ENCODE measurements at regions not wholly inside any gene's neighbourhood (a gene's known extent, or its start where the extent isn't known, plus 50 kb on each side); places are given as distances from the start of the nearest gene placed in this dataset.

DNA sequence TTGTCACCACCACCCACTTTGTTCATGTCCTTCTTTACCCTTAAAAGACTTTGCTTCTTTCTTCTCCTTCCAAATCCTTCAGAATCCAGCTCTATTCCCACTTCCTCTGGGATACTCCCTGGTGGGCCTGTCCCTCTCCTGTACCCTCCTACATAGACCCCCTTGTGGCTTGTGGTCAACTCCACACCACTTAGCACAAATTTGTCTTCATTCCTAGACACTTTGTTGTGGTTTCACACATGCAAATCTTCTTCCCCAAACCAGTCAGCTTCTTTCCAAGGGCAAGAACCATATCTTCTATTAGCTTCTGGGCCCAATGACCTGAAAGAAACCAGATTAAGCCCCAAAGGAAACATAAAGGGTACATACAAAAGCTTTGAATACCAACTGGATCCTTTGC lies 342.4 kb downstream of the TNS1 start:
- in situ Hi-C loops (cut with MboI), result no loop called here
- CTCF ChIA-PET, result interaction anchor here (4.6 kb wide), 1 partner anchor 9 kb away, joined by 19 read pairs; no protein-coding TSS in a partner anchor

More for the DNA sequence above, 342.4 kb downstream of the TNS1 start:
- Histone ChIP-seq H3K27ac (ENCODE audit: control insufficient read depth, insufficient read depth) (no peak overlapping the region), H3K36me3 (ENCODE audit: control insufficient read depth in 2 of 2, insufficient read depth in 2 of 2, low read length in 1 of 2) (no peaks in the 10 kb centered on the region), H3K4me2 (ENCODE audit: control insufficient read depth, insufficient read depth) (no peak overlapping the region), H3K4me3 (no peak overlapping the region), H3K9ac (ENCODE audit: control insufficient read depth, insufficient read depth, low read length) (no peak overlapping the region), H3K27me3 (replicated peaks in 1 of 2; ENCODE audit: control insufficient read depth in 2 of 2, insufficient read depth in 2 of 2, low read length in 1 of 2) (peaks cover 5% of the 10 kb centered on the region in 2 experiments; a peak in 3 of 4 replicates), H3K4me1 (ENCODE audit: control insufficient read depth, insufficient read depth, low read length) (no peaks in the 10 kb centered on the region), H3K9me3 (replicated peaks; ENCODE audit: control insufficient read depth, insufficient read depth, low read length) (no peaks in the 10 kb centered on the region), H2AFZ (ENCODE audit: control insufficient read depth, low read depth, low read length) (no peak overlapping the region), H3K79me2 (ENCODE audit: control insufficient read depth, insufficient read depth, low read length) (no peaks in the 10 kb centered on the region), H4K20me1 (ENCODE audit: control insufficient read depth, insufficient read depth) (no peaks in the 10 kb centered on the region)
- ChIA-PET RAD21 (ENCODE audit: unreplicated experiment) (no interaction called here), POLR2A (no interaction called here), SMC1A (ENCODE audit: uncharacterized antibody, unreplicated experiment) (interaction anchor here (0.9 to 1.1 kb wide), 2 partner anchors 9 to 10 kb away, joined by 3 to 4 read pairs; no protein-coding TSS in a partner anchor)
- FAIRE-seq, result no peak
- TF ChIP-seq IKZF2 (IDR thresholded peaks at IDR 0.05) (peak; percentile 52 to 53; a peak in 2 of 4 replicates), MTA2 (IDR thresholded peaks at IDR 0.05; ENCODE audit: low read depth) (peak; percentile 43; the same call in 1 of the 2 replicates), TCF7 (IDR thresholded peaks at IDR 0.05; ENCODE audit: borderline replicate concordance) (peak; percentile 94), KLF5 (IDR thresholded peaks at IDR 0.05; ENCODE audit: partially characterized antibody) (no peak), NFIC (IDR thresholded peaks at IDR 0.05; ENCODE audit: low read depth, low read length) (peak; percentile 39; the same call in 1 of the 2 replicates), IKZF1 (conservative IDR thresholded peaks at IDR 0.05) (peak; percentile 65), SUZ12 (IDR thresholded peaks at IDR 0.05; ENCODE audit: unreplicated experiment) (no peak), SUPT20H (IDR thresholded peaks at IDR 0.05; ENCODE audit: borderline replicate concordance, control insufficient read depth, low read depth, low read length) (no peak), HDGF (IDR thresholded peaks at IDR 0.05) (no peak), CBFB (IDR thresholded peaks at IDR 0.05; ENCODE audit: low read depth) (peak; percentile 57; the same call in 1 of the 2 replicates), RUNX3 (IDR thresholded peaks at IDR 0.05; ENCODE audit: low read length) (peak; percentile 97), POU2F2 (IDR thresholded peaks at IDR 0.05; ENCODE audit: borderline replicate concordance, low read depth, low read length) (peak; percentile 87; the same call in 2 of the 3 replicates), BACH1 (IDR thresholded peaks at IDR 0.05; ENCODE audit: borderline replicate concordance) (no peak)
- TF ChIP-seq, protein P1, sequence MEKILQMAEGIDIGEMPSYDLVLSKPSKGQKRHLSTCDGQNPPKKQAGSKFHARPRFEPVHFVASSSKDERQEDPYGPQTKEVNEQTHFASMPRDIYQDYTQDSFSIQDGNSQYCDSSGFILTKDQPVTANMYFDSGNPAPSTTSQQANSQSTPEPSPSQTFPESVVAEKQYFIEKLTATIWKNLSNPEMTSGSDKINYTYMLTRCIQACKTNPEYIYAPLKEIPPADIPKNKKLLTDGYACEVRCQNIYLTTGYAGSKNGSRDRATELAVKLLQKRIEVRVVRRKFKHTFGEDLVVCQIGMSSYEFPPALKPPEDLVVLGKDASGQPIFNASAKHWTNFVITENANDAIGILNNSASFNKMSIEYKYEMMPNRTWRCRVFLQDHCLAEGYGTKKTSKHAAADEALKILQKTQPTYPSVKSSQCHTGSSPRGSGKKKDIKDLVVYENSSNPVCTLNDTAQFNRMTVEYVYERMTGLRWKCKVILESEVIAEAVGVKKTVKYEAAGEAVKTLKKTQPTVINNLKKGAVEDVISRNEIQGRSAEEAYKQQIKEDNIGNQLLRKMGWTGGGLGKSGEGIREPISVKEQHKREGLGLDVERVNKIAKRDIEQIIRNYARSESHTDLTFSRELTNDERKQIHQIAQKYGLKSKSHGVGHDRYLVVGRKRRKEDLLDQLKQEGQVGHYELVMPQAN (conservative IDR thresholded peaks at IDR 0.05), result no peak
- TF ChIP-seq, protein P2, sequence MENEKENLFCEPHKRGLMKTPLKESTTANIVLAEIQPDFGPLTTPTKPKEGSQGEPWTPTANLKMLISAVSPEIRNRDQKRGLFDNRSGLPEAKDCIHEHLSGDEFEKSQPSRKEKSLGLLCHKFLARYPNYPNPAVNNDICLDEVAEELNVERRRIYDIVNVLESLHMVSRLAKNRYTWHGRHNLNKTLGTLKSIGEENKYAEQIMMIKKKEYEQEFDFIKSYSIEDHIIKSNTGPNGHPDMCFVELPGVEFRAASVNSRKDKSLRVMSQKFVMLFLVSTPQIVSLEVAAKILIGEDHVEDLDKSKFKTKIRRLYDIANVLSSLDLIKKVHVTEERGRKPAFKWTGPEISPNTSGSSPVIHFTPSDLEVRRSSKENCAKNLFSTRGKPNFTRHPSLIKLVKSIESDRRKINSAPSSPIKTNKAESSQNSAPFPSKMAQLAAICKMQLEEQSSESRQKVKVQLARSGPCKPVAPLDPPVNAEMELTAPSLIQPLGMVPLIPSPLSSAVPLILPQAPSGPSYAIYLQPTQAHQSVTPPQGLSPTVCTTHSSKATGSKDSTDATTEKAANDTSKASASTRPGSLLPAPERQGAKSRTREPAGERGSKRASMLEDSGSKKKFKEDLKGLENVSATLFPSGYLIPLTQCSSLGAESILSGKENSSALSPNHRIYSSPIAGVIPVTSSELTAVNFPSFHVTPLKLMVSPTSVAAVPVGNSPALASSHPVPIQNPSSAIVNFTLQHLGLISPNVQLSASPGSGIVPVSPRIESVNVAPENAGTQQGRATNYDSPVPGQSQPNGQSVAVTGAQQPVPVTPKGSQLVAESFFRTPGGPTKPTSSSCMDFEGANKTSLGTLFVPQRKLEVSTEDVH (IDR thresholded peaks at IDR 0.05; ENCODE audit: low read depth, partially characterized antibody), result no peak
- TF ChIP-seq, protein P3, sequence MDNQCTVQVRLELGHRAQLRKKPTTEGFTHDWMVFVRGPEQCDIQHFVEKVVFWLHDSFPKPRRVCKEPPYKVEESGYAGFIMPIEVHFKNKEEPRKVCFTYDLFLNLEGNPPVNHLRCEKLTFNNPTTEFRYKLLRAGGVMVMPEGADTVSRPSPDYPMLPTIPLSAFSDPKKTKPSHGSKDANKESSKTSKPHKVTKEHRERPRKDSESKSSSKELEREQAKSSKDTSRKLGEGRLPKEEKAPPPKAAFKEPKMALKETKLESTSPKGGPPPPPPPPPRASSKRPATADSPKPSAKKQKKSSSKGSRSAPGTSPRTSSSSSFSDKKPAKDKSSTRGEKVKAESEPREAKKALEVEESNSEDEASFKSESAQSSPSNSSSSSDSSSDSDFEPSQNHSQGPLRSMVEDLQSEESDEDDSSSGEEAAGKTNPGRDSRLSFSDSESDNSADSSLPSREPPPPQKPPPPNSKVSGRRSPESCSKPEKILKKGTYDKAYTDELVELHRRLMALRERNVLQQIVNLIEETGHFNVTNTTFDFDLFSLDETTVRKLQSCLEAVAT (IDR thresholded peaks at IDR 0.05), result peak; percentile 54; the same call in 1 of the 2 replicates
- TF ChIP-seq, protein P4, sequence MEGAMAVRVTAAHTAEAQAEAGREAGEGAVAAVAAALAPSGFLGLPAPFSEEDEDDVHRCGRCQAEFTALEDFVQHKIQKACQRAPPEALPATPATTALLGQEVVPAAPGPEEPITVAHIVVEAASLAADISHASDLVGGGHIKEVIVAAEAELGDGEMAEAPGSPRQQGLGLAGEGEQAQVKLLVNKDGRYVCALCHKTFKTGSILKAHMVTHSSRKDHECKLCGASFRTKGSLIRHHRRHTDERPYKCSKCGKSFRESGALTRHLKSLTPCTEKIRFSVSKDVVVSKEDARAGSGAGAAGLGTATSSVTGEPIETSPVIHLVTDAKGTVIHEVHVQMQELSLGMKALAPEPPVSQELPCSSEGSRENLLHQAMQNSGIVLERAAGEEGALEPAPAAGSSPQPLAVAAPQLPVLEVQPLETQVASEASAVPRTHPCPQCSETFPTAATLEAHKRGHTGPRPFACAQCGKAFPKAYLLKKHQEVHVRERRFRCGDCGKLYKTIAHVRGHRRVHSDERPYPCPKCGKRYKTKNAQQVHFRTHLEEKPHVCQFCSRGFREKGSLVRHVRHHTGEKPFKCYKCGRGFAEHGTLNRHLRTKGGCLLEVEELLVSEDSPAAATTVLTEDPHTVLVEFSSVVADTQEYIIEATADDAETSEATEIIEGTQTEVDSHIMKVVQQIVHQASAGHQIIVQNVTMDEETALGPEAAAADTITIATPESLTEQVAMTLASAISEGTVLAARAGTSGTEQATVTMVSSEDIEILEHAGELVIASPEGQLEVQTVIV (IDR thresholded peaks at IDR 0.05; ENCODE audit: borderline replicate concordance, partially characterized antibody), result no peak
- intact Hi-C loops (cut with micrococcal nuclease; ENCODE audit: unreplicated experiment), result no loop called here
- DNase-seq (ENCODE audit: low read depth, low spot score), result no peak
- BruUV-seq (replicated peaks), result no TSS peak
- ATAC-seq, result no peak

All from GM12878 (cell line).